Heart left ventricle (tissue), 16 donors: ENCODE measurements at regions not wholly inside any gene's neighbourhood (a gene's known extent, or its start where the extent isn't known, plus 50 kb on each side); places are given as distances from the start of the nearest gene placed in this dataset.

Source experiments
- ATAC-seq, 4 donors: fragments of 200-7000 bp; cut with Tn5 transposase; one replicate each; pipeline ENCODE4 v1.9.1; 2020 to 2022; ENCODE audit warnings: moderate library complexity in 4 of 4, mild to moderate bottlenecking in 3 of 4, moderate number of reproducible peaks in 1 of 4
- DNase-seq, 5 donors: peaks; one replicate each; pipeline ENCODE4 v3.0.0-alpha.2; 2020
- H3K27ac ChIP-seq, 12 donors: fragments of 200-600 bp; sonication (generic) in 4 of 12; one replicate each; pipeline versions ENCODE4 v1.5.0 to v1.8.0; 2016 to 2022; ENCODE audit warnings: mild to moderate bottlenecking in 2 of 12
- H3K27me3 ChIP-seq, 9 donors: fragments of 200-600 bp; sonication (generic) in 2 of 9; one replicate each; pipeline versions ENCODE4 v1.5.1 to v1.8.0; 2016 to 2022; ENCODE audit warnings: mild to moderate bottlenecking in 3 of 9
- H3K36me3 ChIP-seq, 9 donors: fragments of 200-600 bp; sonication (generic) in 2 of 9; one replicate each; pipeline versions ENCODE4 v1.5.0 to v1.8.0; 2018 to 2022; ENCODE audit warnings: mild to moderate bottlenecking in 2 of 9
- H3K4me1 ChIP-seq, 12 donors: fragments of 200-600 bp; sonication (generic) in 4 of 12; one replicate each; pipeline versions ENCODE4 v1.5.0 to v1.8.0; 2016 to 2022; ENCODE audit warnings: mild to moderate bottlenecking in 3 of 12
- H3K4me3 ChIP-seq, 12 donors: fragments of 200-600 bp; sonication (generic) in 4 of 12; one replicate each; pipeline versions ENCODE4 v1.5.0 to v1.8.0; 2017 to 2022; ENCODE audit warnings: mild to moderate bottlenecking in 9 of 12, moderate library complexity in 4 of 12
- H3K9me3 ChIP-seq, 12 donors: fragments of 200-600 bp; sonication (generic) in 4 of 12; one replicate each; pipeline versions ENCODE4 v1.5.0 to v1.8.0; 2016 to 2022; ENCODE audit warnings: mild to moderate bottlenecking in 1 of 12
- POLR2A ChIP-seq, 2 donors: fragments of 450-650 bp; IDR thresholded peaks; one replicate each; pipeline ENCODE4 v1.6.1; 2017; ENCODE audit warnings: antibody characterized with exemption in 2 of 2, mild to moderate bottlenecking in 2 of 2, moderate library complexity in 2 of 2
- WGBS, 4 donors: extraction: QIAGEN DNeasy Blood & Tissue Kit in 2 of 4; methylation state at CpG; one replicate each; pipeline versions ENCODE4 v1.1.5 to v1.1.7; 2013 to 2018; 5-methylcytosine and 5-hydroxymethylcytosine counted together
- intact Hi-C, 10 donors: fragments of 100-400 bp; cut with DNase I; formaldehyde crosslinking; loops; one replicate each; pipeline versions ENCODE4 v1.11.1 to v1.14.2; 2022
- TF ChIP-seq, protein P1 (sequence below), 12 donors: fragments of 200-600 bp; sonication (generic) in 4 of 12; IDR thresholded peaks; one replicate each; pipeline versions ENCODE4 v1.5.0 to v1.8.0; 2018 to 2022; ENCODE audit warnings: antibody characterized with exemption in 12 of 12, mild to moderate bottlenecking in 5 of 12
- donor health status: ischemic (EF 13 %, LVEDD 7.1; RV severe dilation, severe dysfunction).
- donor health status: healthy with polysubstance abuse.
- donor health status: DM: no; HTN: yes; CAD: no.
- donor health status: DM: no; HTN: no; CAD: no.
- donor health status: ischemic (EF 25% LVEDD 6.9; RV normal size, moderate dysfunction).
- donor health status: ischemic (EF 25% LVEDD 5.7; RV mildly dilated, moderate dysfunction).
- donor health status: healthy.
- donor health status: DM: yes; HTN: yes; CAD: no.
- donor health status: ischemic (EF 35%, LVEDD 5.7; RV mildly dilated, moderate dysfunction).
- donor health status: nonischemic (EF 11% LVEDD 7.7; RV severe dilation, severe dysfunction).
- donor health status: DM: yes; HTN: yes; CAD: no.
- donor health status: PGD.
- donor health status: ischemic (EF 29% LVEDD 5.4; RV normal size, mild dysfunction).
- donor health status: nonischemic (EF 23%, LVEDD 6.1; RV moderate dilation, normal function).

DNA sequence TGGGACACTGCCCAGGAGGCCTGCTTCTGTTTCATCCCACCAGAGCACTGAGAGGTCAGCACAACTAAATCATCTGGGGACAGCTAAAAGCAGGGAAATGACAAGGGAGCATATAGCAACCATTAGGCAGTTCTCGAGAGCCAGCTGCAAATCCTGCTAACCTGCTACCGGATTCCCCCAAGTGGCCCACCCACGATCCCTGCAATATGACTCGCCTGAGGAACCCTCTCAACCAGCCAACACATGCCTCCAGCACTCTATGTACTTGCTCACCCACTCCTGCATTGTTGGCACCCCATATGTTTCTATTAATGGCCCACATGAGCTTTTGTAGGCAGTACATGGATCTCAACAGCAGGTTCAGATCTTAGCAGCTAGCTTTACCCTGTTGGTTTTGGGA is 326.0 kb downstream of the GABRG2 start:
- H3K27me3 ChIP-seq: no peaks in the 10 kb centered on the region
- peaks cover 0 to 32% (median 5%) of the 10 kb centered on the region in 12 donors for H3K9me3 ChIP-seq
- no peaks in the 10 kb centered on the region for H3K36me3 ChIP-seq
- H3K4me3 ChIP-seq: no peak overlapping the region
- no peak for TF ChIP-seq POLR2A (IDR thresholded peaks at IDR 0.05)
- TF ChIP-seq, protein P1, sequence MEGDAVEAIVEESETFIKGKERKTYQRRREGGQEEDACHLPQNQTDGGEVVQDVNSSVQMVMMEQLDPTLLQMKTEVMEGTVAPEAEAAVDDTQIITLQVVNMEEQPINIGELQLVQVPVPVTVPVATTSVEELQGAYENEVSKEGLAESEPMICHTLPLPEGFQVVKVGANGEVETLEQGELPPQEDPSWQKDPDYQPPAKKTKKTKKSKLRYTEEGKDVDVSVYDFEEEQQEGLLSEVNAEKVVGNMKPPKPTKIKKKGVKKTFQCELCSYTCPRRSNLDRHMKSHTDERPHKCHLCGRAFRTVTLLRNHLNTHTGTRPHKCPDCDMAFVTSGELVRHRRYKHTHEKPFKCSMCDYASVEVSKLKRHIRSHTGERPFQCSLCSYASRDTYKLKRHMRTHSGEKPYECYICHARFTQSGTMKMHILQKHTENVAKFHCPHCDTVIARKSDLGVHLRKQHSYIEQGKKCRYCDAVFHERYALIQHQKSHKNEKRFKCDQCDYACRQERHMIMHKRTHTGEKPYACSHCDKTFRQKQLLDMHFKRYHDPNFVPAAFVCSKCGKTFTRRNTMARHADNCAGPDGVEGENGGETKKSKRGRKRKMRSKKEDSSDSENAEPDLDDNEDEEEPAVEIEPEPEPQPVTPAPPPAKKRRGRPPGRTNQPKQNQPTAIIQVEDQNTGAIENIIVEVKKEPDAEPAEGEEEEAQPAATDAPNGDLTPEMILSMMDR (IDR thresholded peaks at IDR 0.05): no peak
- H3K4me1 ChIP-seq: no peaks in the 10 kb centered on the region
- intact Hi-C loops: no loop called here
- WGBS, 4 donors: 70 to 83% (median 72%) methylated on average over 4 of the region's 4 CpGs
- ATAC-seq: no peak
- DNase-seq: no peak
- no peak overlapping the region for H3K27ac ChIP-seq

DNA sequence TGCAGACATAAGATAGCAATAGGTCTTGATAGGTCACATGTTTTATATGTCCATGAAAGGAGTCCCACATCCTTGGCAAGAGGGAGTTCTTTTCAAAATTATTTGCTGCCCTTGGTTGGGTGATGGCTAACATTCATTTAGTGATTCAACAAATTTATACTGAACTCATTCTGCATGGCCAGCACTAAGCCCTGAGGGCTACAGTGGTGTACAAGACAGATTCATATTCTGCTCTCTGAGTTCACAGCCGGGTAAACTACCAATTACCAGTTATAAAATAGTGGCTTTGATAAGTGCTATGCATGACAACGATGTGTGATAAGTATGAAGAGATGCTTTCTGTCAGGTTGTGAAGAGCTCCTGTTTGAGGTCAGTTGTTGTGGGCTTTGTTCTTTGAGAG is 340.0 kb downstream of the GABRG2 start:
- H3K4me1 ChIP-seq: no peaks in the 10 kb centered on the region

DNA sequence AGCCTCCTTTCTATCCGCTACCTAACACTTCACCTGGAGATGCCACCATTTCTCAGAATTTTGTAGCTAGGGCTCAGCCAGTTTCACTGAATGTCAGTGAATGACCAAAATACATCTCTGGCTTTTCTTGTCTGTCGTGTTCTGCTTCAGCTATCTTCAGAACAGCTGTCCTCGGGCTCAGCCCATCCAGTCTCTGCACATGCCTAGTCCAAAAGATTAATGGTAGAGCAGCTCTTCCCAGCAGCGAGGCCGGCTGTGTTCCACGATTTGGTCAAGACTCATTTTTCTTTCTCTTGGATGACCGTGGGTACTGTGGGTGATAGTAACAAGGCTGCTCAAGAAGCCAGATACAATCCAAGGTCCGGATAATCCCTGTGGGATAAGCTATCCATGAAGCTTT is 342.8 kb downstream of the GABRG2 start:
- TF ChIP-seq, protein P1 (IDR thresholded peaks at IDR 0.05): no peak
- no peak for TF ChIP-seq POLR2A (IDR thresholded peaks at IDR 0.05)
- Histone ChIP-seq H3K27me3 (no peaks in the 10 kb centered on the region), H3K9me3 (no peaks in the 10 kb centered on the region), H3K36me3 (no peaks in the 10 kb centered on the region), H3K4me3 (no peak overlapping the region), H3K27ac (no peak overlapping the region), H3K4me1 (no peaks in the 10 kb centered on the region)
- peak in 1 of 5 donors; percentile 18 for DNase-seq
- no peak for ATAC-seq
- WGBS, 4 donors: 54 to 73% (median 68%) methylated on average over 8 of the region's 8 CpGs
- intact Hi-C loops: no loop called here

More for the DNA sequence above, 340.0 kb downstream of the GABRG2 start:
- Histone ChIP-seq H3K27ac (no peak overlapping the region), H3K9me3 (no peaks in the 10 kb centered on the region), H3K27me3 (no peaks in the 10 kb centered on the region), H3K4me3 (no peak overlapping the region), H3K36me3 (no peaks in the 10 kb centered on the region)
- no peak for ATAC-seq
- intact Hi-C loops: no loop called here
- TF ChIP-seq, protein P1 (IDR thresholded peaks at IDR 0.05): no peak
- no peak for TF ChIP-seq POLR2A (IDR thresholded peaks at IDR 0.05)
- DNase-seq: no peak
- 57 to 72% (median 60%) methylated on average over 2 of the region's 2 CpGs for WGBS, 4 donors

DNA sequence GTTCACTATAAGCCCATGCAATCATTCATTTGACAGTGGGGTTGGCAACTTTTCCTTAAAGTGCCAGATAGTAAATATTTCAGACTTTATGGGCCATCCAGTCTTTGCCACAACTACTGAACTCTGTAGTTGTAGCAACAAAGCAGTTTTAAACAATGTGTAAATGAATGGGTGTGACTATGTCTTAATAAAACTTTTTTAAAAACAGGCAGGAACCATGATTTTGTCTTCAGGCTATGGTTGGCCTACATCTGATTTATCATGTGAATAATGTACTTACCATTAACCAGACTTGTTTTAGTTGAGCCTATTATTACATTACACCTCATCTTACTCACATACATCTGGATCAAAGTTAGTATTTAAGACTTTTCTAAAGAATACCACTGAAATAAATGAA is 361.6 kb downstream of the GABRG2 start:
- no peaks in the 10 kb centered on the region for H3K27me3 ChIP-seq
- H3K9me3 ChIP-seq: no peaks in the 10 kb centered on the region
- intact Hi-C loops: no loop called here
- DNase-seq (no peak), ATAC-seq (no peak)
- no peak overlapping the region for H3K4me3 ChIP-seq
- no peaks in the 10 kb centered on the region for H3K36me3 ChIP-seq
- TF ChIP-seq POLR2A (IDR thresholded peaks at IDR 0.05): no peak
- TF ChIP-seq, protein P1 (IDR thresholded peaks at IDR 0.05): no peak
- H3K4me1 ChIP-seq: no peaks in the 10 kb centered on the region
- no peak overlapping the region for H3K27ac ChIP-seq
